A549 (cell line): ENCODE measurements at regions not wholly inside any gene's neighbourhood (a gene's known extent, or its start where the extent isn't known, plus 50 kb on each side); places are given as distances from the start of the nearest gene placed in this dataset.

Source experiments
- ATAC-seq, 2 experiments: fragments of 200-7000 bp in 1 of 2; fragments of >200 bp in 1 of 2; cut with Nextera tagmentation in 1 of 2; cut with Tn5 transposase in 1 of 2; 3 replicates each; pipeline versions ENCODE4 v1.8.0 to v1.9.1; 2018 to 2020; ENCODE audit warnings: mild to moderate bottlenecking in 1 of 2, moderate library complexity in 1 of 2
- CTCF ChIA-PET: fragments of 300-600 bp; sonication (Branson Sonifier 250); formaldehyde crosslinking; extraction: SDS; loops from one replicate; lab custom pipeline; 2021; ENCODE audit warnings: antibody characterized with exemption, inconsistent platforms; lab: Yijun Ruan, JAX
- POLR2A ChIA-PET: fragments of 350-600 bp; formaldehyde crosslinking; extraction: SDS; loops from one replicate; lab custom pipeline; 2021; ENCODE audit warnings: antibody characterized with exemption, inconsistent platforms; lab: Yijun Ruan, JAX
- DNase-seq, 2 experiments: peaks; one replicate each; pipeline versions ENCODE4 v3.0.0 to v3.0.0-alpha.2; 2011 to 2016; ENCODE audit warnings: low read depth in 1 of 2, low spot score in 1 of 2
- FAIRE-seq: peaks from 2 replicates; lab custom pipeline; 2011; peaks lifted over from hg19 to GRCh38; lab: Jason Lieb, UNC
- H3K27ac ChIP-seq, 2 experiments: fragments of >200 bp; sonication (Bioruptor Twin); formaldehyde crosslinking; 3 replicates each; pipeline ENCODE4 v1.5.1; 2016 to 2017
- H3K4me1 ChIP-seq: fragments of >200 bp; sonication (Bioruptor Twin); formaldehyde crosslinking; 3 replicates; pipeline ENCODE4 v1.6.1; 2016
- H3K4me2 ChIP-seq: fragments of >200 bp; sonication (Bioruptor Twin); formaldehyde crosslinking; 3 replicates; pipeline ENCODE4 v1.6.1; 2016
- H3K4me3 ChIP-seq: fragments of >200 bp; sonication (Bioruptor Twin); formaldehyde crosslinking; 3 replicates; pipeline ENCODE4 v1.5.1; 2016
- H3K9me3 ChIP-seq: fragments of >200 bp; sonication (Bioruptor Twin); formaldehyde crosslinking; 3 replicates; pipeline ENCODE4 v1.6.1; 2016
- EHF ChIP-seq: fragments of 250-450 bp; sonication (Bioruptor Pico); IDR thresholded peaks from 2 replicates; pipeline ENCODE4 v1.5.0; 2020; ENCODE audit warnings: mild to moderate bottlenecking
- EHMT2 ChIP-seq: fragments of 200-600 bp; sonication (generic); IDR thresholded peaks from 2 replicates; pipeline ENCODE4 v1.6.1; 2016; ENCODE audit warnings: antibody characterized with exemption, low read depth, mild to moderate bottlenecking, moderate library complexity
- FOSL2 ChIP-seq, 2 experiments: fragments of 450-650 bp in 1 of 2; fragments of >200 bp in 1 of 2; sonication (Bioruptor Twin) in 1 of 2; formaldehyde crosslinking; IDR thresholded peaks; 2 replicates each; pipeline versions ENCODE4 v1.5.0 to v1.6.1; 2016 to 2020; ENCODE audit warnings: mild to moderate bottlenecking in 1 of 2, moderate library complexity in 1 of 2
- PHF8 ChIP-seq: fragments of 200-600 bp; sonication (generic); IDR thresholded peaks from 2 replicates; pipeline ENCODE4 v1.6.1; 2016; ENCODE audit warnings: low read depth, mild to moderate bottlenecking, antibody characterized with exemption, moderate library complexity, borderline replicate concordance
- POLR2AphosphoS2 ChIP-seq: conservative IDR thresholded peaks from 2 replicates; pipeline ENCODE4 v1.6.1; 2012; ENCODE audit warnings: low read length, improper control_type of control experiment, inconsistent platforms
- RAD21 ChIP-seq, 2 experiments: fragments of >200 bp in 1 of 2; sonication (Bioruptor Twin) in 1 of 2; formaldehyde crosslinking in 1 of 2; IDR thresholded peaks in 1 of 2; conservative IDR thresholded peaks in 1 of 2; 2 replicates in 1 of 2; 3 replicates in 1 of 2; pipeline ENCODE4 v1.6.1; 2012 to 2018; ENCODE audit warnings: inconsistent platforms in 1 of 2
- RCOR1 ChIP-seq: fragments of 150-350 bp; IDR thresholded peaks from 2 replicates; pipeline ENCODE4 v1.6.1; 2014; ENCODE audit warnings: antibody characterized with exemption, low read length, low read depth
- TP53 ChIP-seq: fragments of 250-450 bp; sonication (Bioruptor Pico); IDR thresholded peaks from 2 replicates; pipeline ENCODE4 v1.5.0; 2021; ENCODE audit warnings: mild to moderate bottlenecking, moderate library complexity
- ZC3H11A ChIP-seq: fragments of 450-650 bp; IDR thresholded peaks from 2 replicates; pipeline ENCODE4 v1.6.1; 2014; ENCODE audit warnings: antibody characterized with exemption, mild to moderate bottlenecking
- WGBS: methylation state at CpG from one replicate; pipeline ENCODE4 v1.1.6; 2017; ENCODE audit errors: missing lambda C conversion rate; 5-methylcytosine and 5-hydroxymethylcytosine counted together
- TF ChIP-seq, protein P1 (sequence below): fragments of 450-650 bp; IDR thresholded peaks from 2 replicates; pipeline ENCODE4 v1.6.1; 2014; ENCODE audit warnings: antibody characterized with exemption
- TF ChIP-seq, protein P2 (sequence below): IDR thresholded peaks from 2 replicates; pipeline ENCODE4 v1.6.1; 2012
- TF ChIP-seq, protein P3 (sequence below): fragments of 200-600 bp; sonication (generic); IDR thresholded peaks from 2 replicates; pipeline ENCODE4 v1.6.1; 2016; ENCODE audit warnings: antibody characterized with exemption, mild to moderate bottlenecking, moderate library complexity
- TF ChIP-seq, protein P4 (sequence below): fragments of >200 bp; sonication (Bioruptor Twin); formaldehyde crosslinking; IDR thresholded peaks from 3 replicates; pipeline ENCODE4 v1.6.1; 2016

DNA sequence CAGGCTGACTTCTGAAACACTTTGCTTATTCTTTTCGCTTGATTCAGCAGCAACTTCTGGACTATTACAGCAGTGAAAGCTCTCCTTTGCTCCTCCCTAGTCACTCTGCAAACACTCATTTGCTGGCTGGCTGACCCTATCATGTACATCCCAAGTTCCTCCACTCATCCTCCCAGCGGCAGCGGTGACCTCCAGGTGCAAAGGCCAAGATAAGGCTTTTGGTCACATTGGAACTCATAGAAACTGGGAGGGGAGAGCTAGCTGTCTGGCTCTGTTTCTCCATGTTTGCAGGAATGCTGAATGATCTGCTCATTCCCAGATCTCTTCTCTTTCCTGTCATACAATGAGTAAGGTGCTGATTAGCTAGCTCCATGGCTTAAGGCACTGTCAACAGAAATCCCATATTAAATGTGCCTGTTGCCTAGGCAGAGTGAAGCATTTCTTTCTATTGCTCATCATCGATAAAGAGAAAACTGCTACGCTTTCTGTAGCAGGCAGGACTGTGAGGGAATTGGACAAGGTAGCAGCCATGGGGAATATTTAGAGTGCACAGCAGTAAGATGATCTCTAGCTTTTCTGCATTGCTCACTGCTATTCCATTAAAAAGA, 250.5 kb upstream of the PDE4D start:
- 47% methylated on average over 5 of the region's 5 CpGs for WGBS
- CTCF ChIA-PET: interaction anchor here (0.6 to 1.4 kb wide), 2 partner anchors 73 to 331 kb away, joined by 3 read pairs; no protein-coding TSS in a partner anchor
- Histone ChIP-seq H3K4me2 (no peak overlapping the region), H3K4me3 (no peak overlapping the region), H3K9me3 (peaks cover under 1% of the 10 kb centered on the region; the same call in 1 of the 3 replicates)
- ATAC-seq: no peak
- DNase-seq: no peak
- no peak for TF ChIP-seq PHF8
- TF ChIP-seq, all 56 proteins: peak for 0
- Histone ChIP-seq H3K4me1 (no peaks in the 10 kb centered on the region), H3K27ac (no peak overlapping the region)
- FAIRE-seq: no peak
- POLR2A ChIA-PET: no interaction called here

DNA sequence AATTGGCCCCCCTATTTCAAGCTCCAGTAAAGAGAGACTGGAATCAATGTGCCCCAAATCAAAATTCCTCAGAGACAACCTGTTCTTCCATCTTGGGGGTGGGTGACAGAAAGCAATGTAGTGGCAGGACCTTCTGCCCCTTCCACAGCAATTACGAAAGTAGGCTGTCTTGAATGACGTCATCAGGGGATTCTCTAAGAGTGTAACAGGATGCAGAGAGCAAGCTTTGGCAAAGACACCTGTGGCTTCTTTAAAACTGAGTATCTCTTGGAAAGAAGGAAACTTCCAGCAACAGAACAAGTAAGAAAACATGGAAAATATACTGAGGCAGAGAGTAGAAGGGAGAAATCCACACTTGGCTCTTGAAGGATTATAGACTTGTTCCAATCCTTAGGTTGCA, 247.6 kb upstream of the PDE4D start:
- ATAC-seq (no peak), FAIRE-seq (no peak), DNase-seq (no peak)
- CTCF ChIA-PET: no interaction called here
- Histone ChIP-seq H3K9me3 (no peaks in the 10 kb centered on the region), H3K4me2 (no peak overlapping the region), H3K4me1 (no peaks in the 10 kb centered on the region), H3K27ac (no peak overlapping the region), H3K4me3 (no peak overlapping the region)
- TF ChIP-seq ZC3H11A (no peak), EHF (CRISPR knock-in tag) (no peak), EHMT2 (no peak), RCOR1 (no peak), RAD21 (conservative IDR thresholded peaks at IDR 0.05 in 1 of 2, IDR thresholded peaks at IDR 0.05 in 1 of 2) (no peak), POLR2AphosphoS2 (no peak)
- TF ChIP-seq, protein P1, sequence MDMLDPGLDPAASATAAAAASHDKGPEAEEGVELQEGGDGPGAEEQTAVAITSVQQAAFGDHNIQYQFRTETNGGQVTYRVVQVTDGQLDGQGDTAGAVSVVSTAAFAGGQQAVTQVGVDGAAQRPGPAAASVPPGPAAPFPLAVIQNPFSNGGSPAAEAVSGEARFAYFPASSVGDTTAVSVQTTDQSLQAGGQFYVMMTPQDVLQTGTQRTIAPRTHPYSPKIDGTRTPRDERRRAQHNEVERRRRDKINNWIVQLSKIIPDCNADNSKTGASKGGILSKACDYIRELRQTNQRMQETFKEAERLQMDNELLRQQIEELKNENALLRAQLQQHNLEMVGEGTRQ: no peak
- TF ChIP-seq, protein P2, sequence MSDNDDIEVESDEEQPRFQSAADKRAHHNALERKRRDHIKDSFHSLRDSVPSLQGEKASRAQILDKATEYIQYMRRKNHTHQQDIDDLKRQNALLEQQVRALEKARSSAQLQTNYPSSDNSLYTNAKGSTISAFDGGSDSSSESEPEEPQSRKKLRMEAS: no peak
- TF ChIP-seq, protein P3, sequence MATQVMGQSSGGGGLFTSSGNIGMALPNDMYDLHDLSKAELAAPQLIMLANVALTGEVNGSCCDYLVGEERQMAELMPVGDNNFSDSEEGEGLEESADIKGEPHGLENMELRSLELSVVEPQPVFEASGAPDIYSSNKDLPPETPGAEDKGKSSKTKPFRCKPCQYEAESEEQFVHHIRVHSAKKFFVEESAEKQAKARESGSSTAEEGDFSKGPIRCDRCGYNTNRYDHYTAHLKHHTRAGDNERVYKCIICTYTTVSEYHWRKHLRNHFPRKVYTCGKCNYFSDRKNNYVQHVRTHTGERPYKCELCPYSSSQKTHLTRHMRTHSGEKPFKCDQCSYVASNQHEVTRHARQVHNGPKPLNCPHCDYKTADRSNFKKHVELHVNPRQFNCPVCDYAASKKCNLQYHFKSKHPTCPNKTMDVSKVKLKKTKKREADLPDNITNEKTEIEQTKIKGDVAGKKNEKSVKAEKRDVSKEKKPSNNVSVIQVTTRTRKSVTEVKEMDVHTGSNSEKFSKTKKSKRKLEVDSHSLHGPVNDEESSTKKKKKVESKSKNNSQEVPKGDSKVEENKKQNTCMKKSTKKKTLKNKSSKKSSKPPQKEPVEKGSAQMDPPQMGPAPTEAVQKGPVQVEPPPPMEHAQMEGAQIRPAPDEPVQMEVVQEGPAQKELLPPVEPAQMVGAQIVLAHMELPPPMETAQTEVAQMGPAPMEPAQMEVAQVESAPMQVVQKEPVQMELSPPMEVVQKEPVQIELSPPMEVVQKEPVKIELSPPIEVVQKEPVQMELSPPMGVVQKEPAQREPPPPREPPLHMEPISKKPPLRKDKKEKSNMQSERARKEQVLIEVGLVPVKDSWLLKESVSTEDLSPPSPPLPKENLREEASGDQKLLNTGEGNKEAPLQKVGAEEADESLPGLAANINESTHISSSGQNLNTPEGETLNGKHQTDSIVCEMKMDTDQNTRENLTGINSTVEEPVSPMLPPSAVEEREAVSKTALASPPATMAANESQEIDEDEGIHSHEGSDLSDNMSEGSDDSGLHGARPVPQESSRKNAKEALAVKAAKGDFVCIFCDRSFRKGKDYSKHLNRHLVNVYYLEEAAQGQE: no peak
- 24% methylated on average over 2 of the region's 2 CpGs for WGBS
- POLR2A ChIA-PET: no interaction called here

DNA sequence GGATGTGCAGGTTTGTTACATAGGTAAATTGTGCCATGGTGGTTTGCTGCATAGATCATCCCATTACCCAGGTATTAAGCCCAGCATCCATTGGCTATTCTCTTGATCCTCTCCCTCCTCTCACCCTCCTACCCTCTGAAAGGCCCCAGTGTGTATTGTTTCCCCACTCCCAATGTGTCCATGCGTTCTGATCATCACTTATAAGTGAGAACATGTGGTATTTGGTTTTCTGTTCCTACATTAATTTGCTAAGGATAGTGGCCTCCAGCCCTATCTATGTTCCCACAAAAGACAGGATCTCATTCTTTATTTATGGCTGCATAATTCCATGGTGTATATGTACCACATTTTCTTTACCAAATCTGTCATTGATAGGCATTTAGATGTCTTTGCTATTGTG, 243.3 kb upstream of the PDE4D start:
- Histone ChIP-seq H3K4me2 (no peak overlapping the region), H3K27ac (no peak overlapping the region), H3K9me3 (no peaks in the 10 kb centered on the region), H3K4me3 (no peak overlapping the region), H3K4me1 (no peaks in the 10 kb centered on the region)
- CTCF ChIA-PET: no interaction called here
- WGBS: 9% methylated on average over 1 of the region's 1 CpG
- DNase-seq (no peak), ATAC-seq (no peak), FAIRE-seq (no peak)
- POLR2A ChIA-PET: no interaction called here
- TF ChIP-seq ZC3H11A: no peak
- TF ChIP-seq, protein P3: no peak
- no peak for TF ChIP-seq FOSL2 (IDR thresholded peaks at IDR 0.05)
- TF ChIP-seq FOSL2 (CRISPR knock-in tag; IDR thresholded peaks at IDR 0.05): no peak
- TF ChIP-seq EHMT2: no peak
- TF ChIP-seq, protein P4, sequence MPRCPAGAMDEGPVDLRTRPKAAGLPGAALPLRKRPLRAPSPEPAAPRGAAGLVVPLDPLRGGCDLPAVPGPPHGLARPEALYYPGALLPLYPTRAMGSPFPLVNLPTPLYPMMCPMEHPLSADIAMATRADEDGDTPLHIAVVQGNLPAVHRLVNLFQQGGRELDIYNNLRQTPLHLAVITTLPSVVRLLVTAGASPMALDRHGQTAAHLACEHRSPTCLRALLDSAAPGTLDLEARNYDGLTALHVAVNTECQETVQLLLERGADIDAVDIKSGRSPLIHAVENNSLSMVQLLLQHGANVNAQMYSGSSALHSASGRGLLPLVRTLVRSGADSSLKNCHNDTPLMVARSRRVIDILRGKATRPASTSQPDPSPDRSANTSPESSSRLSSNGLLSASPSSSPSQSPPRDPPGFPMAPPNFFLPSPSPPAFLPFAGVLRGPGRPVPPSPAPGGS: no peak
- TF ChIP-seq TP53 (CRISPR knock-in tag): no peak
